Neuronal stem cell (in vitro differentiated cells): ENCODE measurements at regions not wholly inside any gene's neighbourhood (a gene's known extent, or its start where the extent isn't known, plus 50 kb on each side); places are given as distances from the start of the nearest gene placed in this dataset.
A peak's percentile ranks its signal among the peaks of the same experiment; 100 is the strongest.

Experiments
- DNase-seq: peaks from one replicate; pipeline ENCODE4 v3.0.0-alpha.2; 2013; ENCODE audit warnings: low spot score
- H2AFZ ChIP-seq: one replicate; pipeline ENCODE4 v1.6.1; 2013; ENCODE audit warnings: mild to moderate bottlenecking, low read length, inconsistent platforms
- H2AK5ac ChIP-seq: 2 replicates; pipeline ENCODE4 v1.6.1; 2013; ENCODE audit warnings: low read depth, mild to moderate bottlenecking, inconsistent platforms, low read length, moderate library complexity, mixed read lengths
- H2BK120ac ChIP-seq: 2 replicates; pipeline ENCODE4 v1.6.1; 2013; ENCODE audit warnings: low read depth, mild to moderate bottlenecking, inconsistent platforms, low read length, moderate library complexity, mixed read lengths
- H2BK12ac ChIP-seq: one replicate; pipeline ENCODE4 v1.6.1; 2013; ENCODE audit warnings: low read length, inconsistent platforms
- H2BK15ac ChIP-seq: 2 replicates; pipeline ENCODE4 v1.6.1; 2013; ENCODE audit warnings: mild to moderate bottlenecking, low read length, inconsistent platforms, mixed read lengths
- H2BK5ac ChIP-seq: one replicate; pipeline ENCODE4 v1.6.1; 2013; ENCODE audit warnings: inconsistent platforms, mild to moderate bottlenecking, low read length, moderate library complexity
- H3K14ac ChIP-seq: one replicate; pipeline ENCODE4 v1.6.1; 2013; ENCODE audit warnings: low read length, inconsistent platforms
- H3K18ac ChIP-seq: 2 replicates; pipeline ENCODE4 v1.6.1; 2013; ENCODE audit warnings: low read length, inconsistent platforms
- H3K23ac ChIP-seq: 2 replicates; pipeline ENCODE4 v1.6.1; 2013; ENCODE audit warnings: low read depth, mild to moderate bottlenecking, mixed read lengths, low read length, inconsistent platforms; ENCODE audit not compliant: poor library complexity
- H3K27ac ChIP-seq: replicated peaks from 3 replicates; pipeline ENCODE4 v1.5.1; 2013; ENCODE audit warnings: low read length, inconsistent platforms
- H3K27me3 ChIP-seq, 3 experiments: 2 replicates each; pipeline ENCODE4 v1.6.1; 2013; ENCODE audit warnings: low read length in 3 of 3, mild to moderate bottlenecking in 2 of 3, inconsistent platforms in 1 of 3, low read depth in 1 of 3, mixed read lengths in 1 of 3, moderate library complexity in 1 of 3; ENCODE audit not compliant: control insufficient read depth in 3 of 3, insufficient read depth in 3 of 3
- H3K36me3 ChIP-seq, 2 donors: replicated peaks in 1 of 2; 2 replicates each; pipeline ENCODE4 v1.6.1; 2013; ENCODE audit warnings: low read length in 2 of 2; ENCODE audit not compliant: control insufficient read depth in 2 of 2, insufficient read depth in 2 of 2
- H3K4ac ChIP-seq: 2 replicates; pipeline ENCODE4 v1.6.1; 2013; ENCODE audit warnings: inconsistent platforms, mild to moderate bottlenecking, low read length, moderate library complexity
- H3K4me1 ChIP-seq, 2 donors: 1 replicate in 1 of 2; 2 replicates in 1 of 2; pipeline ENCODE4 v1.6.1; 2013; ENCODE audit warnings: low read length in 2 of 2, low read depth in 1 of 2; ENCODE audit not compliant: control insufficient read depth in 2 of 2, insufficient read depth in 1 of 2
- H3K4me2 ChIP-seq: one replicate; pipeline ENCODE4 v1.6.1; 2013; ENCODE audit warnings: mild to moderate bottlenecking, low read length, inconsistent platforms; ENCODE audit not compliant: insufficient read depth, poor library complexity, severe bottlenecking
- H3K4me3 ChIP-seq, 2 donors: 2 replicates each; pipeline ENCODE4 v1.5.1; 2013; ENCODE audit warnings: low read length in 2 of 2, mild to moderate bottlenecking in 2 of 2, inconsistent platforms in 1 of 2, moderate library complexity in 1 of 2
- H3K79me1 ChIP-seq: one replicate; pipeline ENCODE4 v1.6.1; 2013; ENCODE audit warnings: low read depth, mild to moderate bottlenecking, inconsistent platforms, low read length, moderate library complexity
- H3K9ac ChIP-seq: one replicate; pipeline ENCODE4 v1.6.1; 2013; ENCODE audit warnings: mild to moderate bottlenecking, low read depth, low read length, inconsistent platforms; ENCODE audit not compliant: poor library complexity
- H3K9me3 ChIP-seq, 2 donors: replicated peaks in 1 of 2; 2 replicates each; pipeline versions ENCODE3 to v1.6.1; 2013; ENCODE audit warnings: low read length in 2 of 2, mild to moderate bottlenecking in 2 of 2, inconsistent platforms in 1 of 2, low read depth in 1 of 2, mixed read lengths in 1 of 2, moderate library complexity in 1 of 2; ENCODE audit not compliant: control insufficient read depth in 2 of 2, insufficient read depth in 1 of 2
- H4K8ac ChIP-seq: one replicate; pipeline ENCODE4 v1.6.1; 2013; ENCODE audit warnings: low read depth, mild to moderate bottlenecking, inconsistent platforms, low read length, moderate library complexity
- H4K91ac ChIP-seq: one replicate; pipeline ENCODE4 v1.6.1; 2013; ENCODE audit warnings: low read length, low read depth, mild to moderate bottlenecking, inconsistent platforms; ENCODE audit not compliant: poor library complexity
- WGBS, 2 donors: extraction: QIAGEN DNeasy Blood & Tissue Kit; methylation state at CpG; one replicate each; pipeline ENCODE4 v1.1.7; 2013; ENCODE audit warnings: missing lambda C conversion rate in 2 of 2, mixed read lengths in 1 of 2; ENCODE audit not compliant: insufficient read length in 2 of 2, insufficient replicate concordance in 1 of 2; ENCODE audit errors: extremely low coverage in 2 of 2; 5-methylcytosine and 5-hydroxymethylcytosine counted together

GRCh38 chr3:535566-536416, 339.2 kb downstream of the CHL1 start:
- no peak for DNase-seq
- Histone ChIP-seq H3K9ac (no peak overlapping the region), H2BK12ac (no peak overlapping the region), H3K4me2 (peak overlapping the region; percentile 25), H3K4me1 (no peaks in the 10 kb centered on the region), H2BK5ac (no peak overlapping the region), H4K8ac (no peak overlapping the region), H3K9me3 (no peaks in the 10 kb centered on the region), H3K36me3 (no peaks in the 10 kb centered on the region), H2BK15ac (no peak overlapping the region), H3K79me1 (no peaks in the 10 kb centered on the region), H3K4me3 (peak overlapping the region in 1 of 2 donors; percentile 73), H2AK5ac (no peak overlapping the region), H2BK120ac (no peak overlapping the region), H2AFZ (no peak overlapping the region), H3K14ac (no peak overlapping the region), H3K23ac (no peak overlapping the region), H4K91ac (no peak overlapping the region), H3K27me3 (no peaks in the 10 kb centered on the region), H3K27ac (no peak overlapping the region), H3K18ac (peak overlapping the region; percentile 48), H3K4ac (no peak overlapping the region)
- WGBS, 2 donors: no CpG with 5 or more reads among the region's 51 CpGs

- Histone ChIP-seq H2BK12ac (no peak overlapping the region), H2BK5ac (no peak overlapping the region), H2AK5ac (no peak overlapping the region), H3K14ac (no peak overlapping the region), H3K23ac (no peak overlapping the region), H2AFZ (no peak overlapping the region), H2BK15ac (no peak overlapping the region), H3K4me1 (peaks cover 0 to 1% of the 10 kb centered on the region in 2 donors), H3K36me3 (no peaks in the 10 kb centered on the region), H3K9ac (no peak overlapping the region), H4K8ac (no peak overlapping the region), H3K27ac (no peak overlapping the region), H3K4me3 (peak overlapping the region in 1 of 2 donors; percentile 73), H3K79me1 (no peaks in the 10 kb centered on the region), H3K4ac (no peak overlapping the region), H3K9me3 (no peaks in the 10 kb centered on the region), H3K27me3 (no peaks in the 10 kb centered on the region), H2BK120ac (no peak overlapping the region), H3K4me2 (no peak overlapping the region), H4K91ac (no peak overlapping the region), H3K18ac (no peak overlapping the region)
- WGBS, 2 donors: no CpG with 5 or more reads among the region's 6 CpGs
- DNase-seq: no peak
These were observed 339.9 kb downstream of the CHL1 start for GRCh38 chr3:536417-536813.

- no peak overlapping the region for H3K4me3 ChIP-seq
- H3K79me1 ChIP-seq: no peaks in the 10 kb centered on the region
- H2BK120ac ChIP-seq: no peak overlapping the region
- H3K4me2 ChIP-seq: no peak overlapping the region
- H2BK12ac ChIP-seq: no peak overlapping the region
- H3K9ac ChIP-seq: no peak overlapping the region
- no peaks in the 10 kb centered on the region for H3K27me3 ChIP-seq
- no peak overlapping the region for H2AFZ ChIP-seq
- H3K27ac ChIP-seq: no peak overlapping the region
- no CpG with 5 or more reads among the region's 12 CpGs for WGBS, 2 donors
- no peak for DNase-seq
- no peak overlapping the region for H2BK5ac ChIP-seq
- H3K9me3 ChIP-seq: no peaks in the 10 kb centered on the region
- no peak overlapping the region for H4K91ac ChIP-seq
- H3K23ac ChIP-seq: no peak overlapping the region
- no peak overlapping the region for H2AK5ac ChIP-seq
- H2BK15ac ChIP-seq: no peak overlapping the region
- H3K18ac ChIP-seq: no peak overlapping the region
- peaks cover 0 to 4% of the 10 kb centered on the region in 2 donors for H3K4me1 ChIP-seq
- H3K14ac ChIP-seq: no peak overlapping the region
- no peak overlapping the region for H3K4ac ChIP-seq
- no peaks in the 10 kb centered on the region for H3K36me3 ChIP-seq
- H4K8ac ChIP-seq: no peak overlapping the region
These were observed 344.7 kb downstream of the CHL1 start for GRCh38 chr3:541062-541801.

- Histone ChIP-seq H4K91ac (no peak overlapping the region), H3K4ac (no peak overlapping the region), H3K14ac (no peak overlapping the region), H3K9ac (no peak overlapping the region), H3K4me2 (no peak overlapping the region), H2AK5ac (no peak overlapping the region), H2BK5ac (no peak overlapping the region), H3K9me3 (no peaks in the 10 kb centered on the region), H3K4me3 (no peak overlapping the region), H3K18ac (no peak overlapping the region), H3K27ac (no peak overlapping the region), H3K36me3 (no peaks in the 10 kb centered on the region), H2AFZ (no peak overlapping the region), H2BK15ac (no peak overlapping the region), H2BK12ac (no peak overlapping the region), H3K4me1 (peaks cover 0 to 4% of the 10 kb centered on the region in 2 donors), H4K8ac (no peak overlapping the region), H3K23ac (no peak overlapping the region), H3K27me3 (no peaks in the 10 kb centered on the region), H3K79me1 (no peaks in the 10 kb centered on the region), H2BK120ac (no peak overlapping the region)
- WGBS, 2 donors: no CpG with 5 or more reads among the region's 3 CpGs
- DNase-seq: no peak
These were observed 345.5 kb downstream of the CHL1 start for GRCh38 chr3:542021-542420.
